HG03460 (cell line): ENCODE measurements at regions not wholly inside any gene's neighbourhood (a gene's known extent, or its start where the extent isn't known, plus 50 kb on each side); places are given as distances from the start of the nearest gene placed in this dataset.
A peak's percentile ranks its signal among the peaks of the same experiment; 100 is the strongest.
"Not testable (repeated sequence)": the region's sequence is repeated elsewhere in the genome, so short reads cannot be mapped to it uniquely, and the experiment has no call there.

Experiments
- ATAC-seq: cut with Tn5 transposase; IDR thresholded peaks from one replicate; pipeline ENCODE4 v1.9.1; 2021; ENCODE audit not compliant: unreplicated experiment

DNA sequence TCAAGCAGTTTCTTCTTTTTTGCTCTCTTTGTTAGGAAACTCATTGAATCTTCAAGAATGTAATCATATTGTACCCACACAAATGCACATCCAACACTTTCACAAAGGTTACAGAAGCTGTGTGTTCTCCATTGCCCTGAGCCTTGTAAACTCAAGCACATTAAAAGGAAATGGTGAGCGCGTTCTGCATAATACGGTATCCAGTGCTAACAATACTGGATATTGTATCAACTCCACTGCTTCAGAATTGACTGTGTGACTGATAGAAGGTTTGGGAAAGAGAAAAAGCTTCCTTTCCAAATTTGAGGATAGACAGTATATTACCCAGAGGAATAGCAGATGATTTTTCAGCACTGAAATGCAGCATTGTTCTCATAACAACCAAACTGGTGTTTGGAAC lies 268.9 kb upstream of the RBMS3 start:
- ATAC-seq: no peak

DNA sequence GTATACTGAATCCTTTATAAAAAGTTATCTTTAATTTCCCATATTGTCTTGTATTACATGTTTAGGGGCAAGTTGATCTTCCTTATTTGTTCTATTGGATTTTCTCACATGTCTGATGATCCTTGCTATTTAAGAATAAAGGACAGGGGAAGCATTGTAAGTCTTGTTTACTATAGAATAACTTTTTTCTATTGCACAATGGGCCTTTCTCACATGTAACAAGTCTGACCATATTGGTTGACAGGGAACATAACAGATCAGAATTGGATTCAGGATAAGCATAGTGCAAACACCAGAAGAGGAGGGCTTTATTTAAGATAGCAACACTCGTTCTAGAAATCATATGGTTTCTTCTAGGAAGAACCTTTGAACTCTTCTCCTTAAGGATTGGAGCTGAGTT lies 257.9 kb upstream of the RBMS3 start:
- no peak for ATAC-seq

- peak; percentile 96 for ATAC-seq
Measured at GRCh38 chr3:29026286-29026685, 254.6 kb upstream of the RBMS3 start.

- ATAC-seq: no peak
Measured at GRCh38 chr3:29026959-29027358, 253.9 kb upstream of the RBMS3 start.

DNA sequence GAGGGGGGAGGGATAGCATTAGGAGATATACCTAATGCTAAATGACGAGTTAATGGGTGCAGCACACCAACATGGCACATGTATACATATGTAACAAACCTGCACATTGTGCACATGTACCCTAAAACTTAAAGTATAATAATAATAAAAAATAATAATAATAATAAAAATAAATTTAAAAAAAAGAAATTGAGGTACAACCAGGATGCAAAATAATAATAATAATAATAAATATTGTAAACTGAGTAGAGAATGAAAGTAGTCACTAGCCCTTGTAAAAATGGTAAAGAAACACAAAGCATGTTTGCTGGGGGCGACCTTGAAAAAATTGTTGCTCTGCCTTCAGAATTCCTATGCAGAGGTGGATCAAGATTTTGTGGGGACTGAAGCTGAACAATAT lies 249.7 kb upstream of the RBMS3 start:
- ATAC-seq: not testable (repeated sequence)

- ATAC-seq: no peak
Measured at GRCh38 chr3:29033511-29033910, 247.4 kb upstream of the RBMS3 start.

GRCh38 chr3:29050155-29050554 lies 230.7 kb upstream of the RBMS3 start:
- no peak for ATAC-seq

DNA sequence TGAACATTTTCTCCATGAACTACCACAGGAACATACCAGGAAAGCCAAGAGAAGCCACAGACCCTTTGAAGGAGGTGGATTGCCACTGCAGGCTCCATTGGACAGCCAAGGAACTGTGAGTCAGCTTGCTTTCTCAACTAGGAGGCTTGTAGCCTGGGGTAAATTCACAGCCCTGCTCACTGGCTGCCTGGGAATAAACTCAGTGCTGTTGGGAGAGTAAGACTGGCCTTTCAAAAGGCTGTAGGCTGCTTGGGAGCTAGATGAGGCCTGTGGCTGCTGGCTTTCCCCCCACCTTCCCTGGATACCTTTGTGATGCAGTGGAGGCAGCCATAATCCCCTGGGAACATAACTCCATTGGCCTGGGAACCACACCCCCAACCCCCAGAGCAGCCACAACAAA lies 223.5 kb upstream of the RBMS3 start:
- no peak for ATAC-seq

GRCh38 chr3:29064085-29064484 lies 216.8 kb upstream of the RBMS3 start:
- no peak for ATAC-seq

DNA sequence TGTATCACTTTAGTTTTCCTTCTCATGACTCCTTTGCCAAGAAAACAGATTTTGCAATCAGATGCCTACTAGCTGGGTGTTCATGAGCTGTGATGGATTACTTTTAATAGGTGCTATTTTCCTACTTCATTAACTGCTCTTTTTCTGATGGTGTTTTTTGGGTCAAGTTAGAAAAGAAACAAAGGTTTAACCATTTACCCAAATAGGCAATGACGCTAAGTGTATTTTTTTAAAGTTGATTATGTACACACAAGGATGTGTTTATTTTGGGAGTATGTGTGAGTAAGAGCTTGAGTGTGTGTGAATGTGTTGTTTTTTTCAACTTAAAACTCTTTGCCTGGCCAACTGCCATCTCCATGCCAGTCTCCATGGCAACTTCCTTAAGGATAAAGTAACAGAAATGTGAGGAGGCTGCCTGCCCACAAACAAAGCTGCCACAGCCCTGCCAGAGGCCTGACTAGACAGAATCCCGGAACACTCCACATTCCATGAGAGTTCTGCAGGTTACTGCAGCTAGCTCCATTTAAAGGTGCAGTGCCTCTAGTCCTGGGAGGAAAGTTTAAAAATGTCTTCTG lies 215.6 kb upstream of the RBMS3 start:
- no peak for ATAC-seq

DNA sequence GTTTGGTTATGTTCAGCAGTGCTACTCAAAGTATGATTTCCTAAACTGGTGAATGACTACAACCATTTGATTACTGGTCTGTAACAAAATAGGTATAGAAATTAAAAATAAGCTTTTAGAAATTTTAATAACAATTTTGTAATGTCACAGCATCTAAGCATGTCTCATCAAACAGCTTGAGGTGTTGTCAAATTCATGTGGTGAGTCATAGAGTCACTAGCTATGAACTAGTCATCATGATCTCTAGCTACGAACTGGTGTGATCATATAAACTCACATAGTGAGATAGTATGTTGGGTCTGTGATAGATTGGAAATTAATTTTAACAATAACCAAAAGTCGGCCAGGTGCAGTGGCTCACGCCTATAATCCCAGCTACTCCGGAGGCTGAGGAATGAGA lies 213.9 kb upstream of the RBMS3 start:
- no peak for ATAC-seq

DNA sequence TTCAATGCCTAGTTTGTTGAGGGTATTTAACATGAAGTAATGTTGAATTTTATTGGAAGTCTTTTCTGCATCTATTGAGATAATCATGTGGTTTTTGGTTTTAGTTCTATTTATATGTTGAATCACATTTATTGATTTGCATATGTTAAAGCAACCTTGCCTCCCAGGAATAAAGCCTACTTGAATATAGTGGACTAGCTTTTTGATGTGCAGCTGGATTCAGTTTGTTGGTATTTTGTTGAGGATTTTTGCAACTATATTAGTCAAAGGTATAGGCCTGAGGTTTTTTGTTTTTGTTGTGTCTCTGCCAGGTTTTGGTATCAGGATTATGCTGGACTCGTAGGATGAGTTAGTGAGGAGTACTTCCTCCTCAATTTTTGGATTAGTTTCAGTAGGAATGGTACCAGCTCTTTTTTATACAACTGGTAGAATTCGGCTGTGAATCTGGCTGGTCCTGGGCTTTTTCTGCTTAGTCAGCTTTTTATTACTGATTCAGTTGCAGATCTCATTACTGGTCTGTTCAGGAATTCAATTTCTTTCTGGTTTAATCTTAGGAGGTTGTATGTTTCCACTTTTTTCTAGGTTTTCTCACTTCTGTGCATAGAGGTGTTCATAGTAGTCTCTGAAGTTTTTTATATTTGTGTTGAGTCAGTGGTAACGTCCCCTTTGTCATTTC lies 209.8 kb upstream of the RBMS3 start:
- no peak for ATAC-seq

DNA sequence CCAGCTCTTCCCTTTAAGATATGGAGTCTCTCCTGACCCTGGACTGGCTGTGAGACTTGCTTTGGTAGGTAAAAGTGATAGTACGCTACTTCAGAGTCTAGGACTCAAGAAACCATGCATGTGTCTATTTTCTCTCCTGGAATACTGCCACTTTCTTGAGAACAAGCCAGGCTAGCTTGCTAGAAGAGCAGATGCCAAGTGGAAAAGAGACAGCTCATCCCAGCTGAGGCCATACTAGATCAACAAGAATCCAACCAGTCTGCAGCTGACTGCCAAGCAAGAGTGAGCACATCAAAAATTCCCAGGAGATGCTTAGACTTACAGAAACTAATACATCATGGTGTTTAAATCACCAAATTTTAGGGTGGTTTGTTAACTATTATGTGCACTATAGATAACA lies 208.3 kb upstream of the RBMS3 start:
- ATAC-seq: no peak

GRCh38 chr3:29077356-29077755 lies 203.5 kb upstream of the RBMS3 start:
- no peak for ATAC-seq

DNA sequence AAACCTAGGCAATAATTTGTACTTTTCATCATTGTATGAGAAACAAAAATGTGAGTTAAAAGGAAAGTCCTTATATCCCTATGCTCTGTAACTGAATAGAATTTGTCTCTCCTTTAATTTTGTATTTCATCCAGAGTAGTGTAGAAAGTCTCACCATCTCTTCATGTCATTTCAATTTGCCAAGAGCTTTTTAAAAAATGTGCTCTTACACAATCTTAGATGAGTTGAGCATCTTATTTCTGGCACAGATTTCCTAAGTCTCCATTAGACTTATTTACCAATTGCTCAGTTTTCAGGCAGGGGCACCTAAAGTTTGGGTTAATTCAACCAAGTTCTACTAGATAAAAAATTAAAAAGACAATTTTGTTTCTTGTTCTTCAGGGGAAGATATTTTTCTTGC lies 201.5 kb upstream of the RBMS3 start:
- ATAC-seq: no peak

DNA sequence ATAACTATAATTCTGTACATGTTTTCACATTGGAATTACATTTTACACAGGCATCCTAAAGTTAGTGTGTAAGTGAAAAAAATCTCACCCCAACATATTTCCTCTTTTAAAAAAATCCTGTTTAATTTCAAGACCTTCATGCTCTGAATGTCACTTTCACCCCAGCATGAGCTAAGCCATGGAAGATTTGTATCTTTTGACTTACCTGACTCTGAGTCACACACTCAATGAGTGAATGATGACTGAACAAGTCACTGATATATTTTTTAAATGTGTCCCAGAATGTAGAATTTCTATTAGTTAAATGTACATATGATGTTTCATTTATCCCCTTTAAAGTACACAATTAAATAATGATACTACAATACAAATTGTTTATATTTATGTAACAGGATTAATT lies 199.9 kb upstream of the RBMS3 start:
- no peak for ATAC-seq

GRCh38 chr3:29083081-29083480 lies 197.8 kb upstream of the RBMS3 start:
- ATAC-seq: no peak

DNA sequence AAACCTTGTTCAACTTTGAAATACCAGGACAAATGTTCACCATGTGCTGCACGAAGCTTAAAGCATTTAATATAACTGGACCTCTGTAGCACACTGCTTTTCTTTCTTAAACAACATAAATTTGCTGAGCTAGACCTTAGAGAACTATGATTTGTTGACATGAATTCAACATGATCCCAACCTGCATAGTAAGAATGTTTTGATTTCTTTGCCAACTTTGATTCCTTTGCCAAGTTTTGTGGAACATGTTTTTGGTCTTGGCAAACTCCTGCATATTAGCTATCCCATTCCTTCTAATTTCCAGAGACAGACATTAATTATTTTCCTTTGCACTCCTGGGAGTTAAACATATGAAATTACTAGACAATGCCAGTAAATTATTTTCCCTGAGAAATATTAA lies 197.2 kb upstream of the RBMS3 start:
- no peak for ATAC-seq

DNA sequence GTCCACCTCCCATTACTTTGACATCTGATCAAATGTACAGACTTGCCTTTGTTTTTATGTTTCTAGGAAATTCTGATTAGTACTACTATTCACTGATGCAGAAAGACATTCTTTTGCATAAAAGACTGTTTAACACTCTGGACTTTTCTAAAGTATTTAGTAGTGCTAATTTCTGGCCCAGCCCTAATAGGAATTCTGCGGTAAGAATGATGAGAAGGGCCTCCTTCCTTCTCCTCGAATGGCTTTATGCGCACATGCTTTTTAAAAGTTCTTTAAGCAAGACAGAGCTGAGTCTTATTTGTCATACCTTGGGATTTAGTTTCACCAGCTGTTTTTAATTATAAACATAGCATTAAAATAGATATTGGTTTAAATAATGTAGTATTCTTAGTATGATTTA lies 192.3 kb upstream of the RBMS3 start:
- ATAC-seq: no peak

- ATAC-seq: no peak
Measured at GRCh38 chr3:29090912-29091597, 189.8 kb upstream of the RBMS3 start.

- no peak for ATAC-seq
Measured at GRCh38 chr3:29091599-29092189, 189.2 kb upstream of the RBMS3 start.

- no peak for ATAC-seq
Measured at GRCh38 chr3:29092348-29092747, 188.5 kb upstream of the RBMS3 start.
